ENCODE measurements at regions not wholly inside any gene's neighbourhood (a gene's known extent, or its start where the extent isn't known, plus 50 kb on each side); places are given as distances from the start of the nearest gene placed in this dataset.

DNA sequence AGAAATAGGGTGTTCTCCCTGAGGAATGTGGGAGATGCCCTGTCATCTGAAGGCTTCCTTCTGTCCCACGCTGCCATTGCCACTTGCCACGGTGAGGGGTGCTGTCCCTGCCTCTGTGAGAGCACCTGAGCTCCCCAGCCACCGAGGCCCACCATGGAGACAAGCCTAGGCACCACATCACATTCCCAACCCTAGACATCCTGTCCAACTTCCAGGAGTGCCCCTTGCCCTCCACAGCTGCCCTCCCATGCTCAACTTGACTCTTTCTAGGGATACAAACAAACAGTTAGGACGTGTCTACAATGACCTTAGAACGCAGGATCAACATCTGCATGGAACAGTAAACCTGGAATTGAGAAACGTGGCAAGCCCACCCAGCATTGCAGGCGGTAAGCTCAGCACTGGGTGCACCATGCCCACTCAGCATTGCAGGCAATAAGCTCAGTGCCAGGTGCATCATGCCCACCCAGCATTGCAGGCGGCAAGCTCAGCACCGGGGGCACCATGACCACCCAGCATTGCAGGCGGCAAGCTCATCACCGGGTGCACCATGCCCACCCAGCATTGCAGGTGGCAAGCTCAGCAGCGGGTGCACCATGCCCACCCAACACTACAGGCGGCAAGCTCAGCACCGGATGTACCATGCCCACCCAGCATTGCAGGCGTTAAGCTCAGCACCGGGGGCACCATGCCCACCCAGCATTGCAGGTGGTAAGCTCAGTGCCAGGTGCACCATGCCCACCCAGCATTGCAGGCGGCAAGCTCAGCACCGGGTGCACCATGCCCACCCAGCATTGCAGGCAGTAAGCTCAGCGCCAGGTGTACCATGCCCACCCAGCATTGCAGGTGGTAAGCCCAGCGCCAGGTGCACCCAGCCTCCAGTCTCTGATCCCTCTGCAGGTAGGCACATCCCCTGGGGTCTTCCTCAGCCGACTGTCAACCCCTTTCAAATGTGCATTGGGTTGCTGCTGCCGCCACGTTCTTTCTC is 1463.9 kb downstream of the TBC1D22A start:
- DNase-seq (ENCODE audit: low read depth, low spot score) = no peak

- no peak for DNase-seq (ENCODE audit: low read depth, low spot score)
Measured at GRCh38 chr22:48224332-48224731, 1461.9 kb downstream of the TBC1D22A start.

GRCh38 chr22:48223488-48224190 is 1461.2 kb downstream of the TBC1D22A start:
- DNase-seq (ENCODE audit: low read depth, low spot score) = no peak

- no peak for DNase-seq (ENCODE audit: low read depth, low spot score)
Measured at GRCh38 chr22:48222742-48223487, 1460.5 kb downstream of the TBC1D22A start.

DNA sequence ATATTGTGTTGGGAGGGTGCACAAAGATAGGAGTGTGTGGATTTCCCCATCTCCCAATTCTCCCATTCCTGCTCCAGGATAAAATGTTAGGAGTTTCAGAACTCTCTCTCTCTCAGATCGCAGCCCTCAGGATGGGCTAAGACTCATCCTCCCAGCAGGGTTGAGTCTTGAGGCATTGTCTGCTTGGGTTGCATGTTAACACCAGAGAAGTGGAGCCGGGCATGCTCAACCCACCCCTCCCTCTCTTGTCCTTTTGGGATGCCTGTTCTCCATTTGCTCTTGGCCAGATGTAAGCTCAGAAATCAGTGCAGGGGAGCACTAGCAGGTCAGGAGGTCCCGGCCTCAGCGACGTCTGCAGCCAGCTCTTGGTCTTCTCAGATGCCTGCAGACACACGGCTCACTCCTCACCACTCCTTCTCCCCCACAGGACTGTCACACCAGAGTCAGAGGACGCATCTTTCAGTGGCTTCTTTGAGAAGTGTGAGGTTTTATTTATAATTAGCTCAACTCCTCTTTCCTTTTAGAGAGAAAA is 1456.5 kb downstream of the TBC1D22A start:
- DNase-seq (ENCODE audit: low read depth, low spot score) = no peak

DNA sequence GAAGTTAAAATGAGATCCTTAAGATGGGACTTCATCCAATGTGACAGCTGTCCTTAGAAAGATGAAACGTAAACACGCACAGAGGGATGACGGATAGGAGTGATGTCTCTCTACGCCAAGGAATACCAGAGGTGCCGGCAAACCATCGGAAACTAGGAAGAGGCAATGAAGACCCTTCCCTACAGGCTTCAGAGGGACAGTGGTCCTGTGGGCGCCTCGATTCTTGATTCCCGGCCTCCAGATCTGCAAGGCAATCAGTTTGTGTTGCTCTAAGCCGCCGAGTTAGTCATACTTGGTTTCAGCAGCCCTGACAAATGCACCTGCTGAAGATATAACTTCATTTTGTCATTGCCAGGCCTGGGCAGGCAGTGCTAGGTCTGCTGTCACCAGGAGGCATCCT is 1455.1 kb downstream of the TBC1D22A start:
- no peak for DNase-seq (ENCODE audit: low read depth, low spot score)

DNA sequence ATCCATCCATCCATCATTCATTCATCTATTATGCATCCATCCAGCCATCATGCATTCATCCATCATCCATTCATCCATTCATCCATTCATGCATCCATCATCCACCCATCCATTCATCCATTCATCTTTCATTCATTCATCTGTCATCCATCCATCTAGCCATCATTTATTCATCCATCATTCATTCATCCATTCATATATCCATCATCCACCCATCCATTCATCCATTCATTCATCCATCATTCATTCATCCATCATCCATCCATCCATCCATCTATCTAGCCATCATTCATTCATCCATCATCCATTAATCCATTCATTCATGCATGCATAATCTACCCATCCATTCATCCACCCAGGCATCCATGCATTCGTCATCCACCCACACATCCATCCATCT is 1450.3 kb downstream of the TBC1D22A start:
- DNase-seq (ENCODE audit: low read depth, low spot score) = no peak

DNA sequence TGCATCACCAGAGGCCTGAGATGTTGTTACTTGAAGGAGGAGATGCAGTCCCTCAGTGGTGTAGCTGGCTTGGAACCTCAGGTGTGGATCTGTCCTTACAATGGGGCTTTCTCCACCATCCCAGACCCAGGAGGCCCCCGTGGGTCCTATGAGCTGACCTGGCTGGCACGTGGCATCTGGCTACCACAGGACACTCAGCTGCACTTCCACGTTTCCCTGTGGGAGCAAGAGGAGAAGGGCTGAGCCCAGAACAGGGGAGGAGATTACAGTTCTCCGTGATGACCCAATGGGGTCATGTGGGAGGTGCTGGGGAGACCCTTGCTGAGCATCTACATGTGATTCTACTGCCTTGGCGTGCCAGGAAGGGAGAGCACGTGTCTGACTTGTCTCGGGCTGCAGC is 1448.4 kb downstream of the TBC1D22A start:
- DNase-seq (ENCODE audit: low read depth, low spot score) = no peak

- no peak for DNase-seq (ENCODE audit: low read depth, low spot score)
Measured at GRCh38 chr22:48210198-48210580, 1447.7 kb downstream of the TBC1D22A start.

DNA sequence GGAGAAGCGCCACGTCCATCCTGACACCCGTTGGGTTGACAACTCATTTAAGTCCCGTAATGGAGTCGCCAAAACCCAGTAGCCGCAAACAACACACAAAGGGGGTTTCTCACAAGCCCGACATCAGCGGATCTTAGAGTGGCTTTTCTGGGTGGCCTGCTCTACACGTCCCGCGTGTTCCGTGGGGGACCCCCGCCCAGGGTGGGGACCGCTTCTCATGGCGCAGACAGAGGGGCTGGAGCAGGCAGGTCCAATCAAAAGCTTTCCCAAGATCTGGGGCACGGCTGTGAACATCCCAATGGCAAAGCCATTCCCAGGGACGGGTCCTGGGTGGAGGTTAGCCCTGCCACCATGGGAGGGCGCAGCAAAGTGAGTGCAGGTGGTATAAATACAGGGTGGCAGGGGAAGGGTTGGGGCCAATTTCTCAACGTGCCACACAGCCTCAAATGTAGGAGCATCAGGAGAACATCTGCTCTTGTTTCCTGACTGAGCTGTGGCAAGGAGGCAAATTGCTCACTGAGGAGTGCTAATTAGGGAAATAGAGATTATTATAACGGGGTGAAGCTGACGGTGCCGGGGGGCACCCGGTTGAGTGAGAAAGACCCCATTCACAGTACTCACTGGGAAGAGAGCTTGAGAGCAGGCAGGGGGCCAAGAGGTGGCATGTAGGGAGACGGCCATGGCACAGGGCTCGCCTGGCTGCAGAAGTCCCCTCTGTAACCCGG is 1447.2 kb downstream of the TBC1D22A start:
- no peak for DNase-seq (ENCODE audit: low read depth, low spot score)

DNA sequence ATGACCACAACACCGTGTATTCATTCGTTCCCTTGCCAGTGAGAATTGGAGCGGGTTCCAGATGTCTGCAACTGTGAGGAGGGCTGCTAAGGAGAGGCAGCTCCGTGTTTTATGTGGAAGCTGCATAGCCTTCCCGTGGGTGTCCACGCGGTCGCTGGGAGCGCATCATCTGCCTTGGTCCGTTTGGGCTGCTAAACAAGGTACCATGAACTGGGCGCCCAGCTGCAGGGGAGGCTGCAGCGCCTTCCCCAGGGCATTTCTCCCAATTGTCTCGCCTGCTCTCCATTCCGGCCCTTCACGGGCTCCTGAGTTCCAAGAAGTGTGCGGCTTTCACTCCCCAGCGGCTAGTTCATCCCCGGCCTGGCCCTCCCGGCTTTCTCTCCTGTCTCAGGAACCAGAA is 1446.4 kb downstream of the TBC1D22A start:
- DNase-seq (ENCODE audit: low read depth, low spot score) = no peak

- DNase-seq (ENCODE audit: low read depth, low spot score) = no peak
Measured at GRCh38 chr22:48207919-48208535, 1445.6 kb downstream of the TBC1D22A start.

- DNase-seq (ENCODE audit: low read depth, low spot score) = no peak
Measured at GRCh38 chr22:48205790-48206189, 1443.3 kb downstream of the TBC1D22A start.

- DNase-seq (ENCODE audit: low read depth, low spot score) = no peak
Measured at GRCh38 chr22:48205161-48205560, 1442.7 kb downstream of the TBC1D22A start.

DNA sequence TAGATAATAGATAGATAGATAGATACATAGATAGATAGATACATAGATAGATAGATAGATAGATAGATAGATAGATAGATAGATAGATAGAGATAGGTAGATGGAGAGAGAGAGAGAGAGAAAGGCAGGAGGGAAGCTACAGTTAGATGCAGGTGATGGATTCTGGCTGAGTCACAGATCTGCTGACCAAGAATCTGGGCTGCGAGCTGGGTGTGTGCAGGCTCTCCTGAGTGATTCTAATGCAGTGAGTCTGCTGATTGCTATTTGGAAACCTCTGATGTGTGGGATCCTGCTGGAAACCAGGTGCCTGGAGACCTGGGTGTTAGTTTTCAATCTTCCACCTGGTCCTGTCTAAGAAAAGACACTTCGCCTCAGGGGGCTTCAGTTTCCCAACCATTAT is 1441.8 kb downstream of the TBC1D22A start:
- no peak for DNase-seq (ENCODE audit: low read depth, low spot score)

- no peak for DNase-seq (ENCODE audit: low read depth, low spot score)
Measured at GRCh38 chr22:48199667-48200066, 1437.2 kb downstream of the TBC1D22A start.

DNA sequence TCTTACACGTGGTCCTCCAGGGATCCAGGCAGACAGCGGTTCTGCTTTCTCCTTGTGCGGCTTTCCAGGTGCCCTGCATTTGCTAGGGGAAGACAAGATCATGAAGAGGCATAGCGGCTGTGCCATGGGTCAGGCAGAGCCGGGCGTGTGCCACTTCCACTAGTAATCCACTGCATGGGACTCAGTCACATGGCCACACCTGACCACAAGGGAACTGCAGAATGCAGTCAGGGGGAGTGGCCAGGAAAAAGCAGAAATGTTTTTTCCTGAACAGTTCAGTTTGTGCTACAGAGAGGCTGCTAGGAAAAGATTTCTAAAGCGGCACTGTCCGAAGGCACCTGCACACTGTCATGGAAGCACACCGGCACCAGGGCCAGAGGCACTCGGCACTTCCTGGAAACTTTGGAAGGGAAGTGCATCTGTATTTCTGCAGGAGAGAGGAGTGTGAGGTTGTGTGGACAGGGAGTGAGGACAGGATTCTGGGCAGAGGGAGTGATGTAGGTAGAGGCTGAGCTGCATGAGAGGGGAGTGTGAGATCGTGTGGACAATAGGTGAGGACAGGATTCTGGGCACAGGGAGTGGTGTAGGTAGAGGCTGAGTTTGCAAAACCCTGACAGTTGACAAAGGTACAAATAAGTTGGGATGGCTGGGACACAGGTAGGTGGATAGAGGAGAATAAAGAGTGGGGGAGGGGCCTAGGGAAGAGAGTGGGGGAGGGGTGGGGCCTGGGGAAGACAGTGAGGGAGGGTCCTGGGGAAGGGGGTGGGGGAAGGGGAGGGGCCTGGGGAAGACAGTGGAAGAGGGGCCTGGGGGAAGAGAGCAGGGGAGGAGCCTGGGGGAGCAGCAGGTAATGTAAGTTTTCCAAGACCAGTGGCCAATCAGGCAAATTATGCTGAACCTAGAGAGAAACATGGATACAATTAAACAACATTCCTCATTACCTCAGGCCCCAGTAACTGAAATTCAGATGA is 1436.3 kb downstream of the TBC1D22A start:
- DNase-seq (ENCODE audit: low read depth, low spot score) = no peak

GRCh38 chr22:48197189-48197690 is 1434.8 kb downstream of the TBC1D22A start:
- no peak for DNase-seq (ENCODE audit: low read depth, low spot score)

GRCh38 chr22:48192920-48193319 is 1430.5 kb downstream of the TBC1D22A start:
- no peak for DNase-seq (ENCODE audit: low read depth, low spot score)
